K562 (cell line): ENCODE measurements at regions not wholly inside any gene's neighbourhood (a gene's known extent, or its start where the extent isn't known, plus 50 kb on each side); places are given as distances from the start of the nearest gene placed in this dataset.
"Not testable (repeated sequence)": the region's sequence is repeated elsewhere in the genome, so short reads cannot be mapped to it uniquely, and the experiment has no call there.

ENCODE experiments used
- HDAC2 ChIP-seq: fragments of 450-650 bp; IDR thresholded peaks from 2 replicates; pipeline ENCODE4 v1.6.1; 2016; ENCODE audit warnings: mild to moderate bottlenecking
- MTA2 ChIP-seq: fragments of 450-650 bp; IDR thresholded peaks from 2 replicates; pipeline ENCODE4 v1.6.1; 2016; ENCODE audit warnings: low read depth
- MXI1 ChIP-seq: IDR thresholded peaks from 2 replicates; pipeline ENCODE4 v1.6.1; 2011; ENCODE audit warnings: low read depth, mild to moderate bottlenecking, improper control_type of control experiment, low read length
- YY1 ChIP-seq, 3 experiments: IDR thresholded peaks; 2 replicates each; pipeline ENCODE4 v1.6.1; 2011; ENCODE audit warnings: low read length in 2 of 3, mild to moderate bottlenecking in 2 of 3, moderate library complexity in 2 of 3, borderline replicate concordance in 1 of 3, control low read depth in 1 of 3, low read depth in 1 of 3; ENCODE audit not compliant: insufficient read depth in 3 of 3, insufficient replicate concordance in 2 of 3, control insufficient read depth in 1 of 3, insufficient read length in 1 of 3; ENCODE audit errors: extremely low read depth in 1 of 3

DNA sequence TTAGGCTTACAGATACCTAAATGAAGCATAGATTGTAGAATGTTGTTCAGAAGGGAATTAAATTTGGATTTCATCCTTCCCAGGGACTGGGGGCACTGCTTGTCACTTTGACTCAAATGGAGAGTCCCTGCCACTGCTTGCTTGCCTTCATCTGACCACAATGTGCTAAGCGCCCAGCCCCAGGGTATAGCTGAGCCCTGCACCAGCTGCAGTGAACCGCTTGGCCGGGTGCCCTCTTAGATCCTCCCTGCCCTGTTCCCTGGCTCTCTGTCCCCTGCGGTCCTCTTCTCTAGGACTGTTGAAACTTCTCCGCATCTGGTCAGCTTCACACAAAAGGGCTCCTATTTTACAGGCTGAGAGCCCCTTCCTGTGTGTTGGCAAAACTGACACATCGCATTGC, 170.9 kb downstream of the BCL2L11 start:
- TF ChIP-seq MXI1; YY1 (IDR thresholded peaks at IDR 0.05; ENCODE audit: borderline replicate concordance in 1 of 3, control insufficient read depth in 1 of 3, extremely low read depth in 1 of 3, insufficient read depth in 3 of 3, insufficient read length in 1 of 3, insufficient replicate concordance in 2 of 3, low read depth in 1 of 3, low read length in 2 of 3); HDAC2; MTA2: not testable (repeated sequence)
